ENCODE measurements at regions not wholly inside any gene's neighbourhood (a gene's known extent, or its start where the extent isn't known, plus 50 kb on each side); places are given as distances from the start of the nearest gene placed in this dataset.
A peak's percentile ranks its signal among the peaks of the same experiment; 100 is the strongest.
"Not testable (repeated sequence)": the region's sequence is repeated elsewhere in the genome, so short reads cannot be mapped to it uniquely, and the experiment has no call there.

- TF ChIP-seq POLR2A (IDR thresholded peaks at IDR 0.05; ENCODE audit: low read length), result no peak
- TF ChIP-seq GATA1 (IDR thresholded peaks at IDR 0.05; ENCODE audit: low read depth, low read length), result no peak
- DNase-seq, result no peak
Observed at GRCh38 chr12:30308010-30308717, 387.5 kb downstream of the IPO8 start.

GRCh38 chr12:30304528-30304927 is 391.1 kb downstream of the IPO8 start:
- DNase-seq, result no peak
- TF ChIP-seq POLR2A (IDR thresholded peaks at IDR 0.05; ENCODE audit: low read length), result no peak
- no peak for TF ChIP-seq GATA1 (IDR thresholded peaks at IDR 0.05; ENCODE audit: low read depth, low read length)

GRCh38 chr12:30301291-30301690 is 394.4 kb downstream of the IPO8 start:
- TF ChIP-seq POLR2A (IDR thresholded peaks at IDR 0.05; ENCODE audit: low read length) (no peak), GATA1 (IDR thresholded peaks at IDR 0.05; ENCODE audit: low read depth, low read length) (no peak)
- no peak for DNase-seq

GRCh38 chr12:30296486-30296885 is 399.2 kb downstream of the IPO8 start:
- no peak for DNase-seq
- TF ChIP-seq GATA1 (IDR thresholded peaks at IDR 0.05; ENCODE audit: low read depth, low read length) (no peak), POLR2A (IDR thresholded peaks at IDR 0.05; ENCODE audit: low read length) (no peak)

GRCh38 chr12:30286345-30286926 is 409.2 kb downstream of the IPO8 start:
- TF ChIP-seq POLR2A (IDR thresholded peaks at IDR 0.05; ENCODE audit: low read length) (no peak), GATA1 (IDR thresholded peaks at IDR 0.05; ENCODE audit: low read depth, low read length) (no peak)
- peak in 1 of 2 experiments; percentile 2 for DNase-seq

GRCh38 chr12:30278401-30278800 is 417.3 kb downstream of the IPO8 start:
- no peak for DNase-seq
- no peak for TF ChIP-seq POLR2A (IDR thresholded peaks at IDR 0.05; ENCODE audit: low read length)
- no peak for TF ChIP-seq GATA1 (IDR thresholded peaks at IDR 0.05; ENCODE audit: low read depth, low read length)

- DNase-seq, result not testable (repeated sequence)
Observed at GRCh38 chr12:30272515-30272914, 423.2 kb downstream of the IPO8 start.

GRCh38 chr12:30269496-30269895 is 426.2 kb downstream of the IPO8 start:
- DNase-seq, result no peak
- no peak for TF ChIP-seq GATA1 (IDR thresholded peaks at IDR 0.05; ENCODE audit: low read depth, low read length)
- TF ChIP-seq POLR2A (IDR thresholded peaks at IDR 0.05; ENCODE audit: low read length), result no peak

- no peak for TF ChIP-seq POLR2A (IDR thresholded peaks at IDR 0.05; ENCODE audit: low read length)
- TF ChIP-seq GATA1 (IDR thresholded peaks at IDR 0.05; ENCODE audit: low read depth, low read length), result no peak
- no peak for DNase-seq
Observed at GRCh38 chr12:30268041-30268440, 427.6 kb downstream of the IPO8 start.

- DNase-seq, result no peak
- TF ChIP-seq POLR2A (IDR thresholded peaks at IDR 0.05; ENCODE audit: low read length), result no peak
- no peak for TF ChIP-seq GATA1 (IDR thresholded peaks at IDR 0.05; ENCODE audit: low read depth, low read length)
Observed at GRCh38 chr12:30263434-30263833, 432.2 kb downstream of the IPO8 start.

- no peak for TF ChIP-seq POLR2A (IDR thresholded peaks at IDR 0.05; ENCODE audit: low read length)
- TF ChIP-seq GATA1 (IDR thresholded peaks at IDR 0.05; ENCODE audit: low read depth, low read length), result no peak
- DNase-seq, result no peak
Observed at GRCh38 chr12:30257618-30258017, 438.1 kb downstream of the IPO8 start.

GRCh38 chr12:30251546-30251945 is 444.1 kb downstream of the IPO8 start:
- TF ChIP-seq GATA1 (IDR thresholded peaks at IDR 0.05; ENCODE audit: low read depth, low read length) (no peak), POLR2A (IDR thresholded peaks at IDR 0.05; ENCODE audit: low read length) (no peak)
- no peak for DNase-seq

GRCh38 chr12:30243426-30243825 is 452.2 kb downstream of the IPO8 start:
- DNase-seq, result no peak
- TF ChIP-seq GATA1 (IDR thresholded peaks at IDR 0.05; ENCODE audit: low read depth, low read length), result no peak
- no peak for TF ChIP-seq POLR2A (IDR thresholded peaks at IDR 0.05; ENCODE audit: low read length)

GRCh38 chr12:30219047-30219446 is 435.3 kb upstream of the TMTC1 start:
- no peak for DNase-seq
- TF ChIP-seq GATA1 (IDR thresholded peaks at IDR 0.05; ENCODE audit: low read depth, low read length), result no peak
- TF ChIP-seq POLR2A (IDR thresholded peaks at IDR 0.05; ENCODE audit: low read length), result no peak

GRCh38 chr12:30218073-30218472 is 434.3 kb upstream of the TMTC1 start:
- DNase-seq, result no peak
- TF ChIP-seq GATA1 (IDR thresholded peaks at IDR 0.05; ENCODE audit: low read depth, low read length) (no peak), POLR2A (IDR thresholded peaks at IDR 0.05; ENCODE audit: low read length) (no peak)
